ENCODE measurements at regions not wholly inside any gene's neighbourhood (a gene's known extent, or its start where the extent isn't known, plus 50 kb on each side); places are given as distances from the start of the nearest gene placed in this dataset.
"Not testable (repeated sequence)": the region's sequence is repeated elsewhere in the genome, so short reads cannot be mapped to it uniquely, and the experiment has no call there.

GRCh38 chr6:119426619-119427018 is 77.1 kb upstream of the MAN1A1 start:
- TF ChIP-seq, protein P1, sequence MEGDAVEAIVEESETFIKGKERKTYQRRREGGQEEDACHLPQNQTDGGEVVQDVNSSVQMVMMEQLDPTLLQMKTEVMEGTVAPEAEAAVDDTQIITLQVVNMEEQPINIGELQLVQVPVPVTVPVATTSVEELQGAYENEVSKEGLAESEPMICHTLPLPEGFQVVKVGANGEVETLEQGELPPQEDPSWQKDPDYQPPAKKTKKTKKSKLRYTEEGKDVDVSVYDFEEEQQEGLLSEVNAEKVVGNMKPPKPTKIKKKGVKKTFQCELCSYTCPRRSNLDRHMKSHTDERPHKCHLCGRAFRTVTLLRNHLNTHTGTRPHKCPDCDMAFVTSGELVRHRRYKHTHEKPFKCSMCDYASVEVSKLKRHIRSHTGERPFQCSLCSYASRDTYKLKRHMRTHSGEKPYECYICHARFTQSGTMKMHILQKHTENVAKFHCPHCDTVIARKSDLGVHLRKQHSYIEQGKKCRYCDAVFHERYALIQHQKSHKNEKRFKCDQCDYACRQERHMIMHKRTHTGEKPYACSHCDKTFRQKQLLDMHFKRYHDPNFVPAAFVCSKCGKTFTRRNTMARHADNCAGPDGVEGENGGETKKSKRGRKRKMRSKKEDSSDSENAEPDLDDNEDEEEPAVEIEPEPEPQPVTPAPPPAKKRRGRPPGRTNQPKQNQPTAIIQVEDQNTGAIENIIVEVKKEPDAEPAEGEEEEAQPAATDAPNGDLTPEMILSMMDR (IDR thresholded peaks at IDR 0.05; ENCODE audit: control insufficient read depth, extremely low read depth, insufficient read depth): no peak
- H3K4me3 ChIP-seq (ENCODE audit: low read depth, low read length): no peak overlapping the region
- DNase-seq (ENCODE audit: low read depth): no peak

DNA sequence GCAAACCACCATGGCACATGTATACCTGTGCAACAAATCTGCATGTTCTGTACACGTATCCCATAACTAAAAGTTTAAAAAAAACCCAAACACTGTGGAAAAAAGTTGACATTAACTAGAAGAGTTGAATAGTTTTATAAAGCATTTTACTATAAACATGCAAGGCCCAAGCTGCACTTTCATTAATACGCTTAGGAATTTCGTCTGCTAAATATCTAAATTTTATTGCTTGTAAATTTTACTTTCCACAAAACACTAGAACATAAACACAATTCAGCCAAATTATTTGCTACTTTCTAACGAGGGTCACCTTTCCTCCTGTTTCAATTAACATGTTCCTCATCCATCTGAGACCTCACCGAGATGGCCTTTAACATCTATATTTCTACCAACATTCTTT is 74.4 kb upstream of the MAN1A1 start:
- DNase-seq (ENCODE audit: low read depth): no peak
- TF ChIP-seq, protein P1 (IDR thresholded peaks at IDR 0.05; ENCODE audit: control insufficient read depth, extremely low read depth, insufficient read depth): no peak
- no peak overlapping the region for H3K4me3 ChIP-seq (ENCODE audit: low read depth, low read length)

GRCh38 chr6:119418084-119418483 is 68.5 kb upstream of the MAN1A1 start:
- not testable (repeated sequence) for H3K4me3 ChIP-seq (ENCODE audit: low read depth, low read length); DNase-seq (ENCODE audit: low read depth)

DNA sequence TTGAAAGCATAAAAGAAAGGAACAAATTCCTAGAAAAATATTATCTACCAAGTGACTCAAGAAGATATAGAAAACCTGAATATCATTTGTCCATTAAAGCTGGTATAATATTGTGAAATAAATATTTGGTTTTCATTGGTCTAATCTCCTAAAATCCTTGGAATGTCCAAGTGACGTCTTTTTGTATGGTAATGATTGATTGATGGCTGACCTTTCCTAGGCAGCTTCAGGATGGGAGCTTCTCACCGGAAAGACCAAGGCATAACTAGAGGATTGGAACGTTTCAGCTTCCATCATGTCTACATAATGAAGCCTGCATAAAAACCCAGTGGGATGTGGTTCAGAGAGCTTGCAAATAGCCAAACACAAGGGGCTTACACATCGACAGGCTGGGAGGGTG is 57.6 kb upstream of the MAN1A1 start:
- TF ChIP-seq, protein P1 (IDR thresholded peaks at IDR 0.05; ENCODE audit: control insufficient read depth, extremely low read depth, insufficient read depth): no peak
- no peak for DNase-seq (ENCODE audit: low read depth)
- H3K4me3 ChIP-seq (ENCODE audit: low read depth, low read length): no peak overlapping the region

DNA sequence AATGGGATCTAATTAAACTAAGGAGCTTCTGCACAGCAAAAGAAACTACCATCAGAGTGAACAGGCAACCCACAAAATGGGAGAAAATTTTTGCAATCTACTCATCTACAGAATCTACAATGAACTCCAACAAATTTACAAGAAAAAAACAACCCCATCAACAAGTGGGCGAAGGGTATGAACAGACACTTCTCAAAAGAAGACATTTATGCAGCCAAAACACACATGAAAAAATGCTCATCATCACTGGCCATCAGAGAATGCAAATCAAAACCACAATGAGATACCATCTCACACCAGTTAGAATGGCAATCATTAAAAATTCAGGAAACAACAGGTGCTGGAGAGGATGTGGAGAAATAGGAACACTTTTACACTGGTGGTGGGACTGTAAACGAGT is 55.6 kb upstream of the MAN1A1 start:
- DNase-seq (ENCODE audit: low read depth): not testable (repeated sequence)

More for the DNA sequence above, 55.6 kb upstream of the MAN1A1 start:
- H3K4me3 ChIP-seq (ENCODE audit: low read depth, low read length): not testable (repeated sequence)

All from LNCaP clone FGC (cell line).